Astrocyte (in vitro differentiated cells and primary cell): ENCODE measurements at regions not wholly inside any gene's neighbourhood (a gene's known extent, or its start where the extent isn't known, plus 50 kb on each side); places are given as distances from the start of the nearest gene placed in this dataset.

ENCODE experiments used
- DNase-seq: peaks from one replicate; pipeline ENCODE4 v3.0.0-alpha.2; 2010; ENCODE audit warnings: low read depth
- FAIRE-seq: peaks from 2 replicates; lab custom pipeline; 2011; peaks lifted over from hg19 to GRCh38; lab: Jason Lieb, UNC
- H2AFZ ChIP-seq: 2 replicates; pipeline ENCODE4 v1.6.0; 2012; ENCODE audit warnings: low read depth, low read length, inconsistent platforms
- H3K27ac ChIP-seq: 2 replicates; pipeline ENCODE4 v1.5.1; 2011; ENCODE audit warnings: low read depth, low read length, inconsistent platforms
- H3K27me3 ChIP-seq: 2 replicates; pipeline ENCODE4 v1.6.0; 2011; ENCODE audit warnings: low read length, inconsistent platforms; ENCODE audit not compliant: insufficient read depth
- H3K36me3 ChIP-seq: 2 replicates; pipeline ENCODE4 v1.5.1; 2011; ENCODE audit warnings: low read length, inconsistent platforms; ENCODE audit not compliant: insufficient read depth
- H3K4me1 ChIP-seq: 2 replicates; pipeline ENCODE4 v1.5.1; 2011; ENCODE audit warnings: low read length, inconsistent platforms; ENCODE audit not compliant: insufficient read depth
- H3K4me2 ChIP-seq: 2 replicates; pipeline ENCODE4 v1.6.0; 2012; ENCODE audit warnings: low read length, inconsistent platforms
- H3K4me3 ChIP-seq: 2 replicates; pipeline ENCODE4 v1.5.1; 2011; ENCODE audit warnings: low read depth, mild to moderate bottlenecking, low read length, inconsistent platforms; ENCODE audit not compliant: insufficient read depth
- H3K79me2 ChIP-seq: 2 replicates; pipeline ENCODE4 v1.6.0; 2012; ENCODE audit warnings: mild to moderate bottlenecking, low read length, inconsistent platforms; ENCODE audit not compliant: insufficient read depth
- H3K9ac ChIP-seq: 2 replicates; pipeline ENCODE4 v1.6.0; 2012; ENCODE audit warnings: mild to moderate bottlenecking, low read length, inconsistent platforms
- H3K9me3 ChIP-seq: 2 replicates; pipeline ENCODE4 v1.5.1; 2012; ENCODE audit warnings: low read depth, mild to moderate bottlenecking, low read length, inconsistent platforms; ENCODE audit not compliant: insufficient read depth
- H4K20me1 ChIP-seq: 2 replicates; pipeline ENCODE4 v1.6.0; 2012; ENCODE audit warnings: low read length, inconsistent platforms; ENCODE audit not compliant: insufficient read depth
- H3K27ac Mint-ChIP-seq: one replicate; pipeline ENCODE4 v1.8.0; 2021; ENCODE audit warnings: mild to moderate bottlenecking, mixed read lengths; ENCODE audit not compliant: unreplicated experiment
- H3K27me3 Mint-ChIP-seq: one replicate; pipeline ENCODE4 v1.8.0; 2021; ENCODE audit warnings: low read depth, mixed read lengths; ENCODE audit not compliant: unreplicated experiment
- H3K36me3 Mint-ChIP-seq: one replicate; pipeline ENCODE4 v1.8.0; 2021; ENCODE audit warnings: low read depth, mixed read lengths; ENCODE audit not compliant: unreplicated experiment
- H3K4me1 Mint-ChIP-seq: one replicate; pipeline ENCODE4 v1.8.0; 2021; ENCODE audit warnings: low read depth, mixed read lengths; ENCODE audit not compliant: unreplicated experiment
- H3K4me3 Mint-ChIP-seq: one replicate; pipeline ENCODE4 v1.8.0; 2021; ENCODE audit warnings: mild to moderate bottlenecking, moderate library complexity, mixed read lengths; ENCODE audit not compliant: unreplicated experiment
- H3K9me3 Mint-ChIP-seq: one replicate; pipeline ENCODE4 v1.8.0; 2021; ENCODE audit warnings: mild to moderate bottlenecking, mixed read lengths; ENCODE audit not compliant: unreplicated experiment
- CTCF ChIP-seq: IDR thresholded peaks from 2 replicates; pipeline ENCODE4 v1.5.1; 2011; ENCODE audit warnings: low read depth, mild to moderate bottlenecking, inconsistent platforms, low read length, moderate library complexity; ENCODE audit not compliant: insufficient read depth
- EZH2 ChIP-seq: IDR thresholded peaks from 2 replicates; pipeline ENCODE4 v1.6.1; 2012; ENCODE audit warnings: mild to moderate bottlenecking, low read length, inconsistent platforms; ENCODE audit not compliant: insufficient read depth

- Mint-ChIP-seq H3K4me1 (no peaks in the 10 kb centered on the region), H3K27ac (no peak overlapping the region), H3K9me3 (no peaks in the 10 kb centered on the region), H3K36me3 (no peaks in the 10 kb centered on the region), H3K27me3 (no peaks in the 10 kb centered on the region), H3K4me3 (peak overlapping the region; percentile 11)
- Histone ChIP-seq H4K20me1 (no peaks in the 10 kb centered on the region), H3K27me3 (no peaks in the 10 kb centered on the region), H3K9me3 (no peaks in the 10 kb centered on the region), H3K4me1 (peaks cover 3% of the 10 kb centered on the region), H3K4me3 (no peak overlapping the region), H3K27ac (no peak overlapping the region), H3K9ac (no peak overlapping the region), H3K36me3 (no peaks in the 10 kb centered on the region), H2AFZ (peak overlapping the region; percentile 58), H3K79me2 (no peaks in the 10 kb centered on the region), H3K4me2 (peak overlapping the region; percentile 64)
- no peak for DNase-seq
- no peak for FAIRE-seq
- TF ChIP-seq EZH2: no peak
- TF ChIP-seq CTCF: no peak
Measured at GRCh38 chr18:72692086-72692485, 147.9 kb upstream of the CBLN2 start.

GRCh38 chr18:72687736-72688135 is 143.6 kb upstream of the CBLN2 start:
- Histone ChIP-seq H3K9me3 (no peaks in the 10 kb centered on the region), H3K4me3 (no peak overlapping the region), H2AFZ (no peak overlapping the region), H3K36me3 (no peaks in the 10 kb centered on the region), H3K79me2 (no peaks in the 10 kb centered on the region), H3K27ac (no peak overlapping the region), H3K9ac (no peak overlapping the region), H3K27me3 (no peaks in the 10 kb centered on the region), H4K20me1 (no peaks in the 10 kb centered on the region), H3K4me2 (no peak overlapping the region), H3K4me1 (peaks cover 3% of the 10 kb centered on the region)
- no peak overlapping the region for H3K27ac Mint-ChIP-seq
- no peaks in the 10 kb centered on the region for H3K9me3 Mint-ChIP-seq
- no peaks in the 10 kb centered on the region for H3K36me3 Mint-ChIP-seq
- H3K4me3 Mint-ChIP-seq: no peak overlapping the region
- H3K27me3 Mint-ChIP-seq: peaks cover 4% of the 10 kb centered on the region
- TF ChIP-seq EZH2 (no peak), CTCF (no peak)
- no peaks in the 10 kb centered on the region for H3K4me1 Mint-ChIP-seq
- DNase-seq: no peak
- FAIRE-seq: no peak

- Mint-ChIP-seq H3K4me1 (peaks cover 14% of the 10 kb centered on the region), H3K9me3 (peaks cover 3% of the 10 kb centered on the region), H3K27me3 (no peaks in the 10 kb centered on the region), H3K27ac (peak overlapping the region; percentile 29), H3K36me3 (no peaks in the 10 kb centered on the region), H3K4me3 (no peak overlapping the region)
- DNase-seq: peak; percentile 47
- Histone ChIP-seq H2AFZ (no peak overlapping the region), H3K27me3 (no peaks in the 10 kb centered on the region), H3K27ac (no peak overlapping the region), H3K4me3 (no peak overlapping the region), H3K9me3 (no peaks in the 10 kb centered on the region), H4K20me1 (no peaks in the 10 kb centered on the region), H3K79me2 (no peaks in the 10 kb centered on the region), H3K4me2 (no peak overlapping the region), H3K4me1 (no peaks in the 10 kb centered on the region), H3K36me3 (no peaks in the 10 kb centered on the region), H3K9ac (no peak overlapping the region)
- TF ChIP-seq EZH2: no peak
- no peak for TF ChIP-seq CTCF
- FAIRE-seq: no peak
Measured at GRCh38 chr18:72675394-72675793, 131.3 kb upstream of the CBLN2 start.
